ENCODE measurements at regions not wholly inside any gene's neighbourhood (a gene's known extent, or its start where the extent isn't known, plus 50 kb on each side); places are given as distances from the start of the nearest gene placed in this dataset.

DNA sequence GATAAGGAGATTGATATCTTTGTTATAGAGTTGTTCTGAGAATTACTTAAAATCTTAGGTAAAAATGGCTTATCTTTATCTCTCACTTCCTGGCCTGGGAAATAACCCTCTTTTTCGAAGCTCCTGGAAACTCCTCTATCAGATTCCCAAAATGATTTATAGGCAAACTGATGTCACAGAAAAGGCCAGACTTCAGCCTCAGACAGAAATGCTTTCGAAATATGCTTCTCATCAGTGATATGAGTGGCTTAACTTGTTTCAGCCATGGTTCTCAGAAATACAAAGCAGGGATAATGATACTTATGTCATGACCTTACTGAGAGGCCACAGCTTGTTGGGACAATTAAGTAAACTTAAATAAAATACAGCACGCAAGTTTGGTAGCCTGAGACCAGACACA, 85.3 kb upstream of the HS3ST1 start:
- TF ChIP-seq, protein P1, sequence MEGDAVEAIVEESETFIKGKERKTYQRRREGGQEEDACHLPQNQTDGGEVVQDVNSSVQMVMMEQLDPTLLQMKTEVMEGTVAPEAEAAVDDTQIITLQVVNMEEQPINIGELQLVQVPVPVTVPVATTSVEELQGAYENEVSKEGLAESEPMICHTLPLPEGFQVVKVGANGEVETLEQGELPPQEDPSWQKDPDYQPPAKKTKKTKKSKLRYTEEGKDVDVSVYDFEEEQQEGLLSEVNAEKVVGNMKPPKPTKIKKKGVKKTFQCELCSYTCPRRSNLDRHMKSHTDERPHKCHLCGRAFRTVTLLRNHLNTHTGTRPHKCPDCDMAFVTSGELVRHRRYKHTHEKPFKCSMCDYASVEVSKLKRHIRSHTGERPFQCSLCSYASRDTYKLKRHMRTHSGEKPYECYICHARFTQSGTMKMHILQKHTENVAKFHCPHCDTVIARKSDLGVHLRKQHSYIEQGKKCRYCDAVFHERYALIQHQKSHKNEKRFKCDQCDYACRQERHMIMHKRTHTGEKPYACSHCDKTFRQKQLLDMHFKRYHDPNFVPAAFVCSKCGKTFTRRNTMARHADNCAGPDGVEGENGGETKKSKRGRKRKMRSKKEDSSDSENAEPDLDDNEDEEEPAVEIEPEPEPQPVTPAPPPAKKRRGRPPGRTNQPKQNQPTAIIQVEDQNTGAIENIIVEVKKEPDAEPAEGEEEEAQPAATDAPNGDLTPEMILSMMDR (IDR thresholded peaks at IDR 0.05; ENCODE audit: control insufficient read depth, insufficient read depth, low read depth, low read length, missing control alignments), result no peak
- no peak for DNase-seq (ENCODE audit: low read depth)
- H3K4me3 ChIP-seq (ENCODE audit: control insufficient read depth, low read depth, low read length), result no peak overlapping the region

DNA sequence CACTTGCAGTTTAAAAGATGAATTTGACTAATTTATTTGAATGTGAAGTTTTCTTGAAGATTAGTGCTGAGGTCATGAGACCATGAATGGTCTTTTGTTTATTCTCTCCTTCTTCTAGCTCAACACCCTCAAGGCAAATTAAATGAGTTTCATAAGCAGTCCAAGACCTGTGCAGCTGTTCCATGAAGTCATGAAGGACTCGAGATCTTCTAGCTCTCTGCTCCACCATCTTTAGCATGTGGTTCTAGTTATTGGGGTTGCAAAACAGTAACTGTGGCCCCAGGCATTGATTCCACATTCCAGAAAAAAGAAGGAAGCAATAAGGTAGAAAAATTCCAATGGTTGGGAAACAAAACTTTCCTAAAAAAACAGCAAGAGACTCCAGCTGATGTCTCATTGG, 84.2 kb upstream of the HS3ST1 start:
- DNase-seq (ENCODE audit: low read depth), result no peak
- TF ChIP-seq, protein P1 (IDR thresholded peaks at IDR 0.05; ENCODE audit: control insufficient read depth, insufficient read depth, low read depth, low read length, missing control alignments), result no peak
- no peak overlapping the region for H3K4me3 ChIP-seq (ENCODE audit: control insufficient read depth, low read depth, low read length)

DNA sequence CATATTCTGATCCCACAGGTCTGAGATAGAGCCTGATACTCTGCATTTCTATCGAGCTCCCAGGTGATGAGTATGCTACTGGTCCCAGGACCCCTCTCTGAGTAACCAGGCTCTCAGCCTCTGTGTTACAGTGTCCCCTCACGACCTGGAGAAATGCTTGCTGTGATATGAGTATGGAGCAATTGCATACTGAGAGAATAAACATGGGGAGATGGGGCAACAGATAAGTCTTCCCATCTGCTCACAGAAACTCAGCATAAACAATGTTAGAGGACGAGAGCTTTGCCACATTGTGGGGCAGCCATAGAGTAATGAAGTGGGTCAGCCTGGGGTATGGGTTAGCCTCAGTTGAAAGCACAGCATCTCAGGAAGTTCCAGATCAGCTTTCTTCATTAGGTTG, 82.6 kb upstream of the HS3ST1 start:
- no peak for DNase-seq (ENCODE audit: low read depth)
- no peak overlapping the region for H3K4me3 ChIP-seq (ENCODE audit: control insufficient read depth, low read depth, low read length)
- TF ChIP-seq, protein P1 (IDR thresholded peaks at IDR 0.05; ENCODE audit: control insufficient read depth, insufficient read depth, low read depth, low read length, missing control alignments), result no peak

DNA sequence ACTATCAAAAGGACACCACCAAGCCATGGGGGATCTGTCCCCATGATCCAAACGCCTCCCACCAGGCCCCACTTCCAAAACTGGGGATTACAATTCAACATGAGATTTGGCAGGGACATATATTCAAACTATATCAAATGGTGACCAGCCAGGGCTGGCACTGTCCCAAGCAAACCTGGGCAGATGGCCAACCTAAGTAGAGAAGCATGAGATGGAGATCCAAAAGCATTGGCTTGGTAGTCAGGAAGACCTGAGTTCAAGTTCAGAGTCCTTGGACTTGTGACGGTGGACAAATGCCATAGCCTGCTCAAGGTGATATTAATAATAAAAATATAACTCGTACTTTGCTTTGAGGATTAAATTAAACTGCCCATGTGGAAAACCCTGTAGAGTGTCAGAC, 79.2 kb upstream of the HS3ST1 start:
- H3K4me3 ChIP-seq (ENCODE audit: control insufficient read depth, low read depth, low read length), result no peak overlapping the region
- TF ChIP-seq, protein P1 (IDR thresholded peaks at IDR 0.05; ENCODE audit: control insufficient read depth, insufficient read depth, low read depth, low read length, missing control alignments), result no peak
- no peak for DNase-seq (ENCODE audit: low read depth)

DNA sequence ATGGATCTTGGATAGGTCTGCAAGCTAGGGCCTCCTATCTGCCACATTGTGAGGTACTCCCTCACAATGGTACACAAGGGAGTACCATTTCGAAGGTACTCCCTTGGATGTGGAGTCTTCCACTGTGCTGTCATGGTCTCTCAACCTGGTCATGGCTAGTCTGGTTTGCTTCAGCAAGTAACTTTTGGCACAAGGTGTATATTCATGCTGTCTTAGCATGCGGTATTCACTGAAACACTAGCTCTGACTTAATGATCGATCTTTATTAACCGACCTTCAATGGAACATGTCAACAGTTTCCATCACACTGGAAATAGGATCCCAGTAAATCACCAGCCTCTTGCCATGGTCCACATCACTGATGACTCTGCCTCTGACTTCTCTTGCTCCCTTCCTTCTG, 77.5 kb upstream of the HS3ST1 start:
- no peak overlapping the region for H3K4me3 ChIP-seq (ENCODE audit: control insufficient read depth, low read depth, low read length)
- TF ChIP-seq, protein P1 (IDR thresholded peaks at IDR 0.05; ENCODE audit: control insufficient read depth, insufficient read depth, low read depth, low read length, missing control alignments), result no peak
- DNase-seq (ENCODE audit: low read depth), result no peak

DNA sequence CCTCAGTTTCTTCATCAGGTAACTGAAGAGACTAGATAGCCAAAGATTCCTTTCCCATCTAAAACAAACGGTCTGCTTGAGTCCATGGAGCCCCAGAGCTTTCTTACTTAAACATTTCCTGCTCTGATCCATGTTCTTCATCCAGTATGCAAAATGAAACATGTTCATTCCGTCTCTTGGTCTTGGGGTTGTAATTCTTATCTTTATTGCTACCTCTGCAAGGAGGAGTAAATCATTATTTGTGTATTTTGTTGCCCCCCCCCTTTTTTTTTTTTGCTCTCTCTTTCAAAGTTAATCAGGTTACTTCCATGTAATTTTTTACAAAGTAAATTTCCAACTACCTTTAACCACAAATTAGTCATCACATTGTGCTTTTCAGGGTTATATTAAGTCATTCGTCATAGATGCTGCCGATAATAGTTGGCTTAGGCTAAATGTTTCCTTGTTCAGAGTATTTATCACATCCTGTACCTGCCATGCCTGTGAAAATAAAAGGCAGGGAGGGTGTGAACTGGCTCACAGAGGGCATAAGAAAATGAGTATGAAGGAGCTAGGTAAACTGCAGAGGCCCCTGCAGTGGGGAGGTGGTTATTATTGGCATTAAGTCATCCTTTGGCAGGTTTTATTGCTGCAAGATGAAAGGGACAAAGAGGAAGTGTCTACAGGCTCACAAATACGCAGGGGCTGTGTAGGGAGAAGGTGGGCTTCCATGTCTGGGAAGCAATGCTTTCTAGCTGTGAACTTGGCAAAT, 76.7 kb upstream of the HS3ST1 start:
- no peak overlapping the region for H3K4me3 ChIP-seq (ENCODE audit: control insufficient read depth, low read depth, low read length)
- DNase-seq (ENCODE audit: low read depth), result no peak

More for the DNA sequence above, 76.7 kb upstream of the HS3ST1 start:
- TF ChIP-seq, protein P1 (IDR thresholded peaks at IDR 0.05; ENCODE audit: control insufficient read depth, insufficient read depth, low read depth, low read length, missing control alignments), result no peak
